Stimulated activated CD4-positive, alpha-beta T cell treated with anti-CD3 and anti-CD28 coated beads, TNF-alpha, amount 100 ng/mL, for 48 hours (primary cell): ENCODE measurements at regions not wholly inside any gene's neighbourhood (a gene's known extent, or its start where the extent isn't known, plus 50 kb on each side); places are given as distances from the start of the nearest gene placed in this dataset.

Experiments used
- DNase-seq, 3 donors: peaks; one replicate each; pipeline ENCODE4 v3.0.0-alpha.2; 2020; ENCODE audit warnings: low read depth in 3 of 3

DNA sequence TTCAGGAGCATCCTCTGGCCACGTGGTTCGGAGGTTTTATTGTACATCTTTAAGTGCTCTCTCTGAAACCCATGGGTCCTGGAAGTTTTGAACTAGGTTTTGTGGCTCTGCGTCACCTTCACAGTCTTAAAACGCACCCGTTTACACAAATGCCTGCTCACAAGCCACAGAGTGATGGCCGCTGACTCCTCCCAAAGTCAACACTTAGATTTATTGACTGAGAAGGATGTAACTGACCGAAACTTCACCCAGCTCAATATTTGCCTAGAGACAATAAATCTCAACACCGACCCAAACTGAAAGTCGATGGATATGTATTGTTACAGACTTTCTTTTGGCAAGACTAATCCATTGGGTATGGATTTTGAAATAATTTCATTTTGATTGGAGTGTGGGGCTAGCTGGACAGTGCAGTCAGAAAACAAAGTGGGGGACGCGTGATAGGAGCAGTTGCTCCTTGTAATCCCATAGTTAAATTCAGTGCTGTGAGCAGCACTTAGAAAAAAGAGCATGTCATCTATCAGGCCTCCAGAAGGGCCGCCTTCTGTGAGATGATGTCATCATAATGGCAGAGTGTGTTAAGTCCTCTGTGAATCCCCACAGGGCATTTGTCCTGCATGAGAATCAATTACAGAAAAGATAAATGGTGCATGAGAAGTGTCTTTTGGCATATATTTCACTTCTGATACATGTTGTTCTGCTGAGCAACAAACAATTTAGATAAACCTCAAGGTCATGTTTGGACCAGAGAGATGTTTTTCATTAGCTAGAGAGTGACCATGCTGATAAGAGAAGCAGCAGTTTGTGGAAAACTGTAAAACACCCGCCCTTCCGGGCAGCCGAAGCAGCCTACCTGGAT is 183.7 kb downstream of the INO80D start:
- DNase-seq, result no peak

DNA sequence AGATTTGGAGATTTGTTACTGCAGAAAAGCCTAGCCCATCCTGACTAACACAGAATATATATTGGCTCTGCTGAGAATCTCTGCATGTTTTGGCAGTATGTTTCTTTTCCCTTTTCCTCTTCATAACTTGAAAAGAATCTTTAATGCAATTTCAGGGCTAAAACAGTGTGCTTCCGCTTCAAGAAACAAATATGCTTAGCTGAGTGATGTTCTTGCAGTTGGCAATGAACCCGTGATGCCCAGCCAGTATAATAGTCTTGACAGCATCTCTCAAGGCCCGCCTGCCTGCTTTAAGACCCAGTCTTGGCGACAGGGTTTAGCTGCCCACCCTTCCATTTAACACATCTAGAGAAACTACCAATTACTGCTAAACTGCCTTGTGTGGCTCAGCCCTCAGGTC is 184.5 kb downstream of the INO80D start:
- no peak for DNase-seq

GRCh38 chr2:205898744-205899143 is 187.2 kb downstream of the INO80D start:
- DNase-seq, result no peak

DNA sequence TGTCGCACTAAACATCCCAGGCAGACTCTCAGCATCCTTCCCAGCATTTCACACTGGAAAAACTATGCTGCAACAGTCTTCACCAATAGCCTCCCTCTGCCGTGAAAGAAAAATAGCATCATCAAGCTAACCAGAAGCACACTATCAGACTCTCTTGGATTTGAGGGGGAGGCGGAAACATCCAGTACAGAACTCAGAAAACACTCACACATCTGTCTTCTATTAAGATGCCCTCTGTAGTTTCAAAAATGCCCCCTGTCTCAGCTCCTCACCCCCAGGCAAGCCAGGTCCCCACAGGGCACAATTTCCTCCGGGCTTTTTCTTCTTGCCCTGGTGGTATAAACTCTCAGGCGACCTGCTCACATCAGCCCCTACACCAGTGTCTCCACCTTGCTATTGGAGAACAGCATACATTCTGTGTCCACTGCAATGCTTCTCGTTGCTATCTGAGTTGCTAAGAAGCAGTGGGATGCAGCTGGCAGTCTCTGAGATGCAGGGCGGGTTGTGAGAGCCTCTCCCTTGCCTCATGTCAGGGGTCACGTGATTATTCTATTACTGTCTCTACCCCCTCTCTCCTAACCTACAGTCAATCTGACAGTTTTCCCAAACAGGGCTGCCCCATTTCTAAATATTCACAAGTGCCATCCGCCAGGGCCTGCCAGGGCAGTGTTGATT is 189.9 kb downstream of the INO80D start:
- DNase-seq, result no peak

DNA sequence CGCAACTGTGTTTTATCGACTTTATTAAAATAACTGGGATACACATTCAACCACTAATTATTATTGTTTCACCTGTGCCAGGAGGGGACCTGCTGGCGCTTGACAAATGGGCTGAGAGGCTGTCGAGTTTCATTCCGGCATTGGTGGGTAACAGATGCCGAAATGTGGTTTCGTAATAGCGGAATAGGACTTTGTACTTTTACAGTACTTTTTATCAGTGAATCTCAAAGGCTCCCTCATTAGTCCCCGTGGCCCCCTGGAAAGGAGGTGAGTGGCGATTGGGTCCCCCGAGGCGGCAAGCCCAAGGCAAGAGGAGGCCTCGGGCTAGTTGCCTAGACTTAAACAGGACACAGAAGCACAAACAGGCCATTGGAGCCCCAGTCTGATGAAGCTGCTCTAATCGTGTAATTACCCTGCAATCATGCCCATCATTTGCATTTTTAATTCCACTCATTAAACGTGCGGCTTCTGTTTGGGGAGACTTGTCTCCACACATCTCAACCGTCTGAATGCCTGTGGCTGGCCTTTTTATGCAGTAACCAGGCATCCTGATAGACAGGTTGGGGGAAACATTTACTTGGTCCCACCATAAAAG is 193.2 kb downstream of the INO80D start:
- no peak for DNase-seq

GRCh38 chr2:205892251-205892655 is 193.7 kb downstream of the INO80D start:
- DNase-seq, result no peak

DNA sequence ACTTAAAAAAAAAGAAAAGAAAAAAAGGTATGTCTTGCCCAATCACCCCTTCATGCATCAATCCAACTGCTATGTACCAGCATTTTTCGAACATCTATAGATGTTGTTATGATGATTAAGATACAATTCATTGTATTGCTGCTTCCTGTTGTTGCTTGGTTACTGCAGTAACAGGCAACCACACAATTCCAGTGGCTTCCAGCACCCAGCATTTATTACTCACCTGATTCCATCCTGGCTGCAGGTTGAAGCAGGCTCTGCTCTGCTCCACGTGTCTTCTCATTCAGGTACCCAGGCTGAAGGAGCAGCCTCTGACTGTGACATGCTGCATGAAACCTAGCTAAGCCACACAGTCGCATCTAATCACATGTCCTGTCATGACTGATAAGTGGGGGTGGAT is 196.9 kb downstream of the INO80D start:
- no peak for DNase-seq

DNA sequence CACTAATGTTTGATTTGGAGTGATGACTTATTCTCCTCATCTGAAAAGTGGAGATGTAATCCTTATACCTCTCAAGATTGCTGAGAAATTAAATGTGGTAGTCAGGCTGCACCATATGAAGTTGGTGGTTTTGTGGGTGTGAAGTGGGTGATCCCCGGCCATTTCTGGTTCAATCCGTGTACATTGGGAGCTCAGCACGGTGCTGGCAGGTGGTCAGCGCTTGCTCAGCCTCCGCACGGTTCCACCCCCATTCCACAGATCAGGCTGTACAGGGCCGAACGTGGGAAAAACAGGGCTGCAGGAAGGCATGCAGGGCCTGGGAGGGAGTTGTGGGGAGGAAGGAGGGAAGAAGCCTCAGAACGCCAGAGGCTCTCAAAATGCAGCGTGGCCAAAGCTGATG is 198.3 kb downstream of the INO80D start:
- DNase-seq, result no peak

DNA sequence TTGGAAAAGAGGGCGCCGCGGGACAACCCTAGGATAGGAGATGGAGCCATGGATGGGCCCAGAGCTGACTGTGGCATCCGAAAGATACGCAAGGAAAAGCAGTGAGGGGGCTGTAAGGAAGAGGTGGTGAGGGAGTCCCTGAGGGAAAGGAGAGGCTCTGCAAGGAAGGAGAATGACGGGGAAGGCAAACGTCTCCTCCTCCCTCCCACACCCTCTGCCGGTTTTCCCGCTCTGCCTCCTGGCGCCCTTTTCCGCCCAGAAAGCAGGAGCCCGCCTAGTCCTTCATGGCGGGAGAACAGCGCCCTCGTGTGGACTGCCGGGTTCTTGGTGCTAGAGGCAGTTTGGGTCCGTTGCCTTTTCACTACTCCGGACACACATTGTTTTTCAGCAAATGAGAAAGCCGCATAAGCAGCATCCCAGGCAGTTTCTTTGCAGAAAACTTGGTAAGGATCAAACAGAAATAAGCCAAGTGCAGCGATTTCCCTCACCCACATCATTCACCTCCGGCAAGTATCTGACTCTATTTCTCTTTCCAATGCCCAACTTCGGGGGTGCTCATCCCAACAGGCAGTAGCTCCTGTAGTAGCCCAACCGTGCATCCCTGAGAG is 200.4 kb downstream of the INO80D start:
- DNase-seq, result peak; percentile 30 to 70 (median 56)

DNA sequence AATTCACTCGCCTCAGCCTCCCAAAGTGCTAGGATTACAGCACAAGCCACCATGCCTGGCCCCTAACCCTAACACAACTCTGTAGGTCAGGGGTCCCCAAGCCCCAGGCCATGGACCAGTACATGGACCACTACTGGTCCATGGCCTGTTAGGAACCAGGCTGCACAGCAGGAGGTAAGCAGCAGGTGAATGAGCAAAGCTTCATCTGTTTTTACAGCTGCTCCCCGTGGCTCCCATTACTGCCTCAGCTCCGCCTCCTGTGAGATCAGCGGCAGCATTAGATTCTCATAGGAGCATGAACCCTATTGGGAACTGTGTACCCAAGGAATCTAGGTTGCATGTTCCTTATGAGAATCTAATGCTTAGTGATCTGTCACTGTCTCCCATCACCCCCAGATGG is 201.7 kb downstream of the NRP2 start:
- no peak for DNase-seq

DNA sequence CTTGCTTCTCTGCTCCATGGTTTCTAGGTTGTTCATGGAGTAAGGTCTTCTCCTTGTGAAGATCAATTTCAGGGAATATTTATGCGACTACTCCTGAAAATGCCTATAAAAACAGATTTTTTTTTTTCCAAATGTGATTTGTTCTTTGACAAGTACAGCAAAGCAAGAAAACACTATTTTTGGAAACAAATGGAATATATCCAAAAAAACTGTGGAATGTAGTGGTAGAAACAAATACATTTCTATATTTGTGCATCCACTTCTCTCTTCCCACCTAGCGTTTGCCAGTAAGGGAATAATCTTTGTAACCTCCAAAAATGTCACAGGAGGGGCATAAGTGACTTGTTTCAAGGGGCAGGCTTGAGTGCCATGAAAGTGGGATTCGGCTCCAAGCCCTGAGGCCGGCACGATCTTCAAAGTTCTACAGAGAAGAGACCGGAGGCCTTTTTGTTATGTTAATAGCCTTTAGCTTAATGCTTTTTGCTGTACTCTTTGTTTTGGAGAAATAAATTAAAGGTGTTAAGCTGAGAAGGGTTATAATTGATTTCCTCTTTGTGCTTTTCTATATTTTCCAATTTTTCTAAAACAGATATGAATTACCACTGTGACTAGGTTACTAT is 200.6 kb downstream of the NRP2 start:
- no peak for DNase-seq

- DNase-seq, result no peak
These were observed 197.7 kb downstream of the NRP2 start for GRCh38 chr2:205880048-205880447.

DNA sequence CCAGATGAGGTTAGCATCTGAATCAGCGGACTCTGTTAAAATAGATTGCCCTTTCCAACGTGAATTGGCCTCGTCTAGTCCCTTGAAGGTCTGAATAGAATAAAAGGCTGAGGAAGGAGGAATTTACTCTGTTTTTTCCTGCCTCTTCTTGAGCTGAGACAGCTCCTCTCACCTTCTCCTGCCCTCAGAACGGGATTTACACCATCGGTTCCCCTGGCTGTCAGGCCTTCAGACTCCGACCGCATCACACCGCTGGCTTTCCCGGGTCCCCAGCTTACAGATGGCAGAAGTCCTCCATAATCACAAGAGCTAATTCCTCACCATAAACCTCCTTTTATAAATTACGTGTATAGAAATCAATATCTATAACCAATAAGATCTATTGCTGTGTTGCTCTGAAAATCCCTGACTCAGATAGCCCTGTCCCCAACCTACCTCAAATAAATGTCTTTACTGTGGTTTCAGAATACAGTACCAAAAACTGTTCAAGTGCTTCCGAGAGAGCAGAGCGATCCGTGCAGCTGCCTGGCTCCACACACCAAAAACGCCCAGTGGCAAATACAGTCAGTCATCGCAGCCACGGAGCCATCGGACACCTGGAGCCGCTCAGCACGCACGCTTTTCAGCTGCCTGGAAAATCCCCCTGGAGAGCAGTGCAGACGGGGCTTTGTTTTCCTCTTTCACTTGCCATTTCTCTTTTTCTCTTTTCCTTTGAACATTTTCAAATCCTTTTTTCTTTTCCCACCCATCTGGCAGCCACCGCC is 196.9 kb downstream of the NRP2 start:
- DNase-seq, result no peak

- DNase-seq, result no peak
These were observed 195.2 kb downstream of the NRP2 start for GRCh38 chr2:205877496-205877895.

- no peak for DNase-seq
These were observed 193.8 kb downstream of the NRP2 start for GRCh38 chr2:205876127-205876526.

DNA sequence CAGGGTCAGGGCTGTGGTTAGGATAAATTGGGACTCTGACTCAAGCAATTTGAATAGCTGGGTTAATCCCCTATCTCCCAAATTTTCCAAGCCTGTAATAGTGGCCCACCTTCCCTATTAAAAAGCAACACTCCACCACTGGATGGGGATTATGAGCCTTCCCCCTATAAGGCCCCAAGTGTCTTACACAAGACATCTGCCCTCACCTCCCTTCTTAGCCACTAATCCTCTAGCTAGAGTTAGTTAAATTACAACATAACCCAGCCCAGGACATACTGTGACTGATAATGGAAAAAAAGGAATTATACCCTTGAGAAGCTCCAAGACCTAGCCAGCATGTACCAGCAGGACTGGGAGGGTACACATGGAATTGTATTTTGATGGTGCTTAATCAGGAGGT is 190.4 kb downstream of the NRP2 start:
- no peak for DNase-seq

- no peak for DNase-seq
These were observed 187.1 kb downstream of the NRP2 start for GRCh38 chr2:205869439-205869838.

DNA sequence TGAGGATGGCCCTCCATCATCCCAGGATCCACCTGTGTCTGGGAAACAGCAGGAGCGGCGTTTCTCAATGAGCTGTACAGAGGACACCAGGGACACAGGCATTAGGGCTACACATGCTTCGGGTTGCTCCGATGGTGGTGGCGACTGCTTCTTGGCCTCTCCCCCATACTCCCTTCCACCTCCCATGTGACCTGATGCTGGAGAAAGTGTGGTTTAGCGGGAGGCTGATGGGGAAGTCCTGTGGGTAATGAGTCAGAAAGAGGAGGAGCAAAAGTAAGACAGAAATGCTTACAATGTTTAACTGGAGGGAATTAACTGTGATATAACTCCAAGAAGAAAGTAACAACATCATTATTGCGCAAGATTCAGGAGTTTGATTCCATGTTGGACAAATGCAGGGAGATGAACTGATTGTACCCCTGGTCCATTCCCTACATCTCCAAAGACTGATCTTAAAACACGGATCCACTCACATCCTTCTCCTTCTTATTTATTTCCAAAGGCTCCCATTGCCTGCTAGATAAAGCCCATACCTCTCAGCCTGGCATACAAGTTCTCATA is 186.6 kb downstream of the NRP2 start:
- peak in 1 of 3 donors; percentile 30 for DNase-seq

DNA sequence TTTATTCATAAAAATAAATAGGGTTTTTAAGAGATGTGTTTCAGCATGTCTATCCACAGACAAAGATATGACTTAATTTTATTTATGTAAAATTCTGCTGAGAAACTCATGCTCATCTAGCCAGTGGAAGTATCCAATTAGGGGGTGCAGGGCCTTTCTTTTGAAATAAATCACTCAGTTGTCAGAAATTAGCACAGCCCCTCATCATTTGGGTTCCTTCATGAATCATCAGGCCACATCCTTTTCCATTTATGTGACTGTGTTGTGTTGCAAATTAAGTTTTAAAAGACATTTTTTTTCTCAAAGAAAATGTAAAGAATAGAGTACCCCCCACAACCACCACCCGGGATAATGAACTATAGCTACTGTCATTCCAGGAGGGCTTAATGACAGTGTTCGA is 185.8 kb downstream of the NRP2 start:
- DNase-seq, result no peak

DNA sequence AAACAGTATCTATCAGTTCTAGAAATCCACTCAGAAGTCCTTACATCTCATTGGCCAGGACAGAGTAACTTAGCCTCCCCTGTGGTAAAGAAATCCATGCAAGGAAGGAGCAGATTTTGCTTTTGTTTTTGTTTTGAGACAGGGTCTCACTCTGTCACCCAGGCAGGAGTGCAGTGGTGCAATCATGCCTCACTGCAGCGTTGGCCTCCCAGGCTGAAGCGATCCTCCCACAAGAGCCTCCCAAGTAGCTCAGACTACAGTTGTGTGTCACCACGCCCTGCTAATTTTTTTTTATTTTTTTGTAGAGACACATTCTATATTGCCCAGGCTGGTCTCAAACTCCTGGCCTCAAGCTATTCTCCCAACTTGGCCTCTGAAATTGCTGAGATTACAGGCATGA is 185.1 kb downstream of the NRP2 start:
- DNase-seq, result no peak

DNA sequence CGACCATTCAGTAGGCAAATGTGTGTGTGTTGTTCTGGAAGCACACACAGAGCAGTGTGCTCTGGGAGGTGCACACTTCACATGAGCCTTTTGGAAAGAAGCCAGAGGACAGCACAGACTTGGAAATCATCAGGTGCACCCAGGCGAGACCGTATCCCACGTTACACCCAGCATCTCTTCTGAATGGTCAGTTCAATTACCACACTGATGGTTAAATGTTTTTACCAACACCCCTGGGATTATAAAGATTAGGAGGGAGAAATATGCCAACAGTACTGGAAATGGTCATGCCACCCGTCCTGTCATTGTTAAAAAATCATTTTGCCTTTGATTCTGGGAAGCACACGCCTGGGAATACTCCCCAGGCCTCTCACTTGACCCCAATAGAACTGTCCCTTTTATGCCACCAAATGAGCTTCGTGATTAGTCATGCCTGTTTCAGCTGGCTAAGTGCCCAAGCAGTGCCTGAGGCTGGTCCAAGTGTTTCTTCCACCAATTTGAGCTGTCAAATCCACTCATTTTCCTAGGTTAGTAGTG is 183.7 kb downstream of the NRP2 start:
- DNase-seq, result no peak
